Smooth muscle cell (in vitro differentiated cells): ENCODE measurements at regions not wholly inside any gene's neighbourhood (a gene's known extent, or its start where the extent isn't known, plus 50 kb on each side); places are given as distances from the start of the nearest gene placed in this dataset.

Source experiments
- DNase-seq: peaks from one replicate; lab custom pipeline; 2025; ENCODE audit not compliant: unreplicated experiment; lab: John Stamatoyannopoulos, UW
- H2AFZ ChIP-seq: fragments of 200-600 bp; sonication (generic); 2 replicates; pipeline ENCODE4 v1.6.0; 2016; ENCODE audit warnings: antibody characterized with exemption, low read depth, mild to moderate bottlenecking
- H3F3A ChIP-seq: fragments of 200-600 bp; sonication (generic); 2 replicates; pipeline ENCODE4 v1.6.0; 2017; ENCODE audit warnings: antibody characterized with exemption, low read depth
- H3K27ac ChIP-seq: fragments of 200-600 bp; sonication (generic); 2 replicates; pipeline ENCODE4 v1.5.1; 2016; ENCODE audit warnings: low read depth, mild to moderate bottlenecking
- H3K27me3 ChIP-seq: fragments of 200-600 bp; sonication (generic); 2 replicates; pipeline ENCODE4 v1.6.1; 2016; ENCODE audit warnings: low read depth, mild to moderate bottlenecking
- H3K36me3 ChIP-seq: fragments of 200-600 bp; sonication (generic); 2 replicates; pipeline ENCODE4 v1.5.1; 2016; ENCODE audit warnings: low read depth
- H3K4me1 ChIP-seq: fragments of 200-600 bp; sonication (generic); 2 replicates; pipeline ENCODE4 v1.5.1; 2016; ENCODE audit warnings: low read depth
- H3K4me2 ChIP-seq: fragments of 200-600 bp; sonication (generic); 2 replicates; pipeline ENCODE4 v1.6.0; 2016; ENCODE audit warnings: mild to moderate bottlenecking
- H3K4me3 ChIP-seq: fragments of 200-600 bp; sonication (generic); 2 replicates; pipeline ENCODE4 v1.5.1; 2016; ENCODE audit warnings: mild to moderate bottlenecking
- H3K79me2 ChIP-seq: fragments of 200-600 bp; sonication (generic); 2 replicates; pipeline ENCODE4 v1.6.0; 2016; ENCODE audit warnings: low read depth, mild to moderate bottlenecking
- H3K9ac ChIP-seq: fragments of 200-600 bp; sonication (generic); 2 replicates; pipeline ENCODE4 v1.6.0; 2016; ENCODE audit warnings: low read depth
- H3K9me3 ChIP-seq: fragments of 200-600 bp; sonication (generic); replicated peaks from 2 replicates; pipeline ENCODE4 v1.5.1; 2016; ENCODE audit warnings: low read depth
- H4K20me1 ChIP-seq: fragments of 200-600 bp; sonication (generic); 2 replicates; pipeline ENCODE4 v1.6.0; 2016; ENCODE audit warnings: low read depth
- WGBS: methylation state at CpG from one replicate; pipeline ENCODE4 v1.1.7; 2016; ENCODE audit warnings: low lambda C conversion rate; 5-methylcytosine and 5-hydroxymethylcytosine counted together
- TF ChIP-seq, protein P1 (sequence below): fragments of 200-600 bp; sonication (generic); IDR thresholded peaks from 2 replicates; pipeline ENCODE4 v1.5.1; 2017; ENCODE audit warnings: borderline replicate concordance, mild to moderate bottlenecking, antibody characterized with exemption; ENCODE audit not compliant: insufficient read depth, poor library complexity, severe bottlenecking

- TF ChIP-seq, protein P1, sequence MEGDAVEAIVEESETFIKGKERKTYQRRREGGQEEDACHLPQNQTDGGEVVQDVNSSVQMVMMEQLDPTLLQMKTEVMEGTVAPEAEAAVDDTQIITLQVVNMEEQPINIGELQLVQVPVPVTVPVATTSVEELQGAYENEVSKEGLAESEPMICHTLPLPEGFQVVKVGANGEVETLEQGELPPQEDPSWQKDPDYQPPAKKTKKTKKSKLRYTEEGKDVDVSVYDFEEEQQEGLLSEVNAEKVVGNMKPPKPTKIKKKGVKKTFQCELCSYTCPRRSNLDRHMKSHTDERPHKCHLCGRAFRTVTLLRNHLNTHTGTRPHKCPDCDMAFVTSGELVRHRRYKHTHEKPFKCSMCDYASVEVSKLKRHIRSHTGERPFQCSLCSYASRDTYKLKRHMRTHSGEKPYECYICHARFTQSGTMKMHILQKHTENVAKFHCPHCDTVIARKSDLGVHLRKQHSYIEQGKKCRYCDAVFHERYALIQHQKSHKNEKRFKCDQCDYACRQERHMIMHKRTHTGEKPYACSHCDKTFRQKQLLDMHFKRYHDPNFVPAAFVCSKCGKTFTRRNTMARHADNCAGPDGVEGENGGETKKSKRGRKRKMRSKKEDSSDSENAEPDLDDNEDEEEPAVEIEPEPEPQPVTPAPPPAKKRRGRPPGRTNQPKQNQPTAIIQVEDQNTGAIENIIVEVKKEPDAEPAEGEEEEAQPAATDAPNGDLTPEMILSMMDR = no peak
- H3K4me1 ChIP-seq = no peaks in the 10 kb centered on the region
- no peak overlapping the region for H3K4me3 ChIP-seq
- H3K27me3 ChIP-seq = no peaks in the 10 kb centered on the region
- H3K9ac ChIP-seq = no peak overlapping the region
- no peak for DNase-seq
- 99% methylated on average over 5 of the region's 5 CpGs for WGBS
- no peaks in the 10 kb centered on the region for H3K9me3 ChIP-seq
- H4K20me1 ChIP-seq = no peaks in the 10 kb centered on the region
- H3F3A ChIP-seq = no peaks in the 10 kb centered on the region
- no peaks in the 10 kb centered on the region for H3K36me3 ChIP-seq
- no peak overlapping the region for H3K27ac ChIP-seq
- no peak overlapping the region for H2AFZ ChIP-seq
- H3K4me2 ChIP-seq = no peak overlapping the region
- H3K79me2 ChIP-seq = no peaks in the 10 kb centered on the region
Measured at GRCh38 chr1:40924767-40925166, 54.7 kb upstream of the CTPS1 start.

DNA sequence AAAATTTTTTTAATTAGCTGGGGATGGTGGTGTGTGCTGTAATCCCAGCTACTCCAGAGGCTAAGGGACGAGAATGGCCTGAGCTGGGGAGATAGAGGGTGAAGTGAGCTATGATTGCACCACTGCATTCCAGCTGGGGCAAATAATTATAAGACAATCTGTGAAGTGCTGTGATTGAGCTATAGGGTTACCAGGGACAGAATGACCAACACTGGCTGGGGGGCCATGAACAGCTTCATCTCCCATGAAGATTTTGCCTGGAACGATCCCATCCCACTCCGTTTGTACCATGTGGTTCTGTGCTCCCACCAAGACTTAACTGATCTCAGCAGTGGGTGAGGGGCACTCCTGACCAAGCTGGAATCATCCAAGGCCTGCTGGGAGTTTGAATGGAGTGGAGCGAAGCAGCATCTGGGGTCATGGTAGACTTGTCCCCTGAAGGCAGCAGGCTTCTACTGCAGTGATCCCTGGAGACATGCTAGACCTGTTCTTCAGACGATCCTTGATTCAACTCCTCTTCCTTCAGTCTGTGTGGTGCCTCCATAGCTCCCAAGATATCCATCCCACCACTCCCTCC, 53.6 kb upstream of the CTPS1 start:
- H3K36me3 ChIP-seq = no peaks in the 10 kb centered on the region
- H3K9ac ChIP-seq = no peak overlapping the region
- no peaks in the 10 kb centered on the region for H3F3A ChIP-seq
- WGBS = 85% methylated on average over 5 of the region's 5 CpGs
- H3K4me3 ChIP-seq = no peak overlapping the region
- no peak overlapping the region for H2AFZ ChIP-seq
- H3K27me3 ChIP-seq = no peaks in the 10 kb centered on the region
- TF ChIP-seq, protein P1 = no peak
- no peak overlapping the region for H3K27ac ChIP-seq
- no peaks in the 10 kb centered on the region for H3K79me2 ChIP-seq
- no peak overlapping the region for H3K4me2 ChIP-seq
- no peaks in the 10 kb centered on the region for H4K20me1 ChIP-seq
- H3K4me1 ChIP-seq = no peaks in the 10 kb centered on the region
- no peaks in the 10 kb centered on the region for H3K9me3 ChIP-seq
- no peak for DNase-seq

DNA sequence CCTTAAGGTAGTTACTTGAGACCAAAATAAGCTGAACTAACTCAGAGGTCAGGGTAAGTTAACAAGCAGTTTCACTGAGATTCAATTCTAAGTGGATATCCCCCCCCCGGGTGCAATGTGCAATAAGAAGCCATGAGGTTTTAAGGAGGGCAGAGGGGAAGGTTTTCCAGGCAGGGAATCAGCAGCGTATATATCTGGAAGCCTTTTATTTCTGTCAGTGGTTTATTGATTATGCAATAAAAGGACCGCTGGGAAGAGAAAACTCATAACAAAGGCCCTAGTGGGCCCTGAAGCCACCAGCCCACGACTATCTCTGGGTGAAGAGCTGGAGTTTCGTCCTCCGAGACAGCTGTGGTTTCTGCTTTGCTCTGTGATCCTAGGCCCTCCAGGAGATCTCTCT, 53.1 kb upstream of the CTPS1 start:
- no peak overlapping the region for H3K4me2 ChIP-seq
- no peak overlapping the region for H3K27ac ChIP-seq
- H3K9me3 ChIP-seq = no peaks in the 10 kb centered on the region
- H2AFZ ChIP-seq = peak overlapping the region; percentile 12
- H3F3A ChIP-seq = no peaks in the 10 kb centered on the region
- no peaks in the 10 kb centered on the region for H3K27me3 ChIP-seq
- no peaks in the 10 kb centered on the region for H3K4me1 ChIP-seq
- no peak overlapping the region for H3K4me3 ChIP-seq
- no peaks in the 10 kb centered on the region for H3K79me2 ChIP-seq
- 42% methylated on average over 6 of the region's 6 CpGs for WGBS
- H3K36me3 ChIP-seq = no peaks in the 10 kb centered on the region
- no peak overlapping the region for H3K9ac ChIP-seq
- DNase-seq = no peak
- TF ChIP-seq, protein P1 = no peak
- H4K20me1 ChIP-seq = no peaks in the 10 kb centered on the region

DNA sequence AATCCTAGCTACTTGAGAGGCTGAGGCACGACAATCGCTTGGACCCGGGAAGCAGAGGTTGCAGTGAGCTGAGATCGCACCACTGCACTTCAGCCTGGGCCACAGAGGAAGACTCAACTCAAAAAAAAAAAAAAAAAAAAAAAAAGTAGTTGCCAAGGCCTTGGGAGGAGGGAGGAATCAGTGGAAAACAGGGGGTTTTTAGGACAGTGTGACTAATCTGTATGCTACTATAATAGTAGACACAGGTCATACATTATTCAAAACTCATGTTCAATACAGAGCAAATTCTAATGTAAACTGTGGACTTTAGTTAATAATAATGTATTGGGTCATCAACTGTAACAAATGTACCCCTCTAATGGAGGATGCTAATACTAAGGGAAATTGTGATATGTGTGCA, 51.7 kb upstream of the CTPS1 start:
- DNase-seq = no peak
- H3K79me2 ChIP-seq = no peaks in the 10 kb centered on the region
- no peaks in the 10 kb centered on the region for H4K20me1 ChIP-seq
- no peaks in the 10 kb centered on the region for H3K36me3 ChIP-seq
- no peak overlapping the region for H3K27ac ChIP-seq
- no peak overlapping the region for H2AFZ ChIP-seq
- H3F3A ChIP-seq = no peaks in the 10 kb centered on the region
- H3K9ac ChIP-seq = no peak overlapping the region
- H3K9me3 ChIP-seq = no peaks in the 10 kb centered on the region
- WGBS = 89% methylated on average over 4 of the region's 4 CpGs
- H3K27me3 ChIP-seq = no peaks in the 10 kb centered on the region
- no peak overlapping the region for H3K4me2 ChIP-seq
- no peak overlapping the region for H3K4me3 ChIP-seq
- TF ChIP-seq, protein P1 = no peak
- H3K4me1 ChIP-seq = peaks cover 5% of the 10 kb centered on the region
